ENCODE measurements at regions not wholly inside any gene's neighbourhood (a gene's known extent, or its start where the extent isn't known, plus 50 kb on each side); places are given as distances from the start of the nearest gene placed in this dataset.
"Not testable (repeated sequence)": the region's sequence is repeated elsewhere in the genome, so short reads cannot be mapped to it uniquely, and the experiment has no call there.

DNA sequence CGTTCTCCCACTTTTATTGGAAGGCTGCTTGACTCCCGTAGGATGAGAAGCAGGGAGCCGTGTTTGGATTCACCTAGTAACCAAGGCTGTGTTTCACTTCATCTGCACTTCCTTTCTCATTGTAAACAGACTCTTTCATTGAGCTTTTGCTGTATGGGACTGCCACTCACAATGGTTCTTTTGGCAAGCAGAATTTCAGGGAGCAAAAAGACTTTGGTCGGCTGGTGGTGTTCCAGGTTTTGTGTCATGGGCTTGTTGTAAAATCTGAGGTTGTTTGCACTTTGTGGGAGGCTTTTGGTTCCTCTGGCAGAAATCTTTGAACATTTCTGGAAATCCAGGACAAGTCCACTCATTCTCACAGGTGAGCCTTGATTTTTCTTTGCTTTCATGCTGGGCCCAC, 243.4 kb downstream of the TSPY10 start:
- H3K4me2 ChIP-seq; H2AFZ ChIP-seq; H3K4me3 ChIP-seq; H3K27ac ChIP-seq (ENCODE audit: low read depth); H3F3A ChIP-seq (replicated peaks; ENCODE audit: low read depth); H3K4me3 Mint-ChIP-seq; H3K4me1 ChIP-seq (ENCODE audit: insufficient read depth); DNase-seq (ENCODE audit: low spot score); H3K27ac Mint-ChIP-seq; H3K9me2 ChIP-seq (ENCODE audit: insufficient read depth); H4K20me1 ChIP-seq (replicated peaks; ENCODE audit: insufficient read depth); ATAC-seq; H3K27me3 Mint-ChIP-seq (ENCODE audit: insufficient read depth, low read depth, poor library complexity); H3K79me2 ChIP-seq (replicated peaks; ENCODE audit: insufficient read depth); H3K27me3 ChIP-seq (ENCODE audit: insufficient read depth); H3K36me3 ChIP-seq (ENCODE audit: insufficient read depth); H3K4me1 Mint-ChIP-seq; H3K9me3 Mint-ChIP-seq; H3K36me3 Mint-ChIP-seq (ENCODE audit: low read depth): not testable (repeated sequence)

DNA sequence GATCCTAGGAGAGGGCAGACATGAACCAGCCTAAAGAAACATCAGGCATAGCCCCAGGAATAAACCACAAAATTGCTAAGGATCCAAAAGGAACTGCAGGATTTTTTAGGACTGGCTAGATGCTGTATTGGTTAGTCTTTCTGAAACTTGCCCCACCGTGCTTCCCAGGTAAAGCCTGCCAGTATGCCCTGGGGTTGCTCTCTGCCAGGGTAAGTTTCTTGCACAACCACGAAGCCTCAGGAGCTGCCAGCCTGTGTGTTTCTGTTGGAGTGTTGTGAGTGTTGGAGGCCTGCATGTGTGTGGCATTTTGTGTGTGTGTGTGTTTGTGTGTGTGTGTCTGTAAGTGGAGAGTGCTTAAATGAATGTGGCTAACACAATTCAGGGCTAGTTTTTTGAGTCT, 244.4 kb downstream of the TSPY10 start:
- not testable (repeated sequence) for H3K4me2 ChIP-seq; H3K9me3 Mint-ChIP-seq; H3K36me3 ChIP-seq (ENCODE audit: insufficient read depth); H2AFZ ChIP-seq; H3K27ac ChIP-seq (ENCODE audit: low read depth); DNase-seq (ENCODE audit: low spot score); H3K36me3 Mint-ChIP-seq (ENCODE audit: low read depth); ATAC-seq; H3K27ac Mint-ChIP-seq; H3K27me3 Mint-ChIP-seq (ENCODE audit: insufficient read depth, low read depth, poor library complexity); H3K9me2 ChIP-seq (ENCODE audit: insufficient read depth); H3K79me2 ChIP-seq (replicated peaks; ENCODE audit: insufficient read depth); H3K4me1 ChIP-seq (ENCODE audit: insufficient read depth); H3K4me1 Mint-ChIP-seq; H3K4me3 Mint-ChIP-seq; H3K4me3 ChIP-seq; H3F3A ChIP-seq (replicated peaks; ENCODE audit: low read depth); H4K20me1 ChIP-seq (replicated peaks; ENCODE audit: insufficient read depth); H3K27me3 ChIP-seq (ENCODE audit: insufficient read depth)

DNA sequence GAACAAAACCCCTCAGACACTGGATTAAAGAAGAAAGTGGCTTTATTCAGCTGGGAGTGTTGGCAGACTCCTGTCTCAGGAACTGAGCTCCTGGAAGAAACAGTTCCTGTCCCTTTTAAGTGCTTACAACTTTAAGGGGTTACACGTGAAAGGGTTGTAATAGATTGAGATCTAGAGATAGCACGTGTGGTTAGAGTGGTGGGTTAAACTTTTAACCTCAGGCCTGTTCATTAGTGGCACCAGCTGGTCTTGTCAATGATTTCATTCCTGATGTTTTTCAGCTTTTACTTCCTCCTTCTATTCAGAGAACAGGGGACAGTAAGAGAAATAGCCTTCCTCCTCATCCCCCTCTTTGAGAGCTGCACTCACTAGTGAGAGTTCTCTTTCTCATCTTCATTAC, 247.1 kb downstream of the TSPY10 start:
- not testable (repeated sequence) for H3K36me3 ChIP-seq (ENCODE audit: insufficient read depth); H3K9me2 ChIP-seq (ENCODE audit: insufficient read depth); H3F3A ChIP-seq (replicated peaks; ENCODE audit: low read depth); ATAC-seq; H3K79me2 ChIP-seq (replicated peaks; ENCODE audit: insufficient read depth); H2AFZ ChIP-seq; H3K27me3 Mint-ChIP-seq (ENCODE audit: insufficient read depth, low read depth, poor library complexity); DNase-seq (ENCODE audit: low spot score); H3K4me1 ChIP-seq (ENCODE audit: insufficient read depth); H3K36me3 Mint-ChIP-seq (ENCODE audit: low read depth); H3K27ac ChIP-seq (ENCODE audit: low read depth); H3K27ac Mint-ChIP-seq; H3K27me3 ChIP-seq (ENCODE audit: insufficient read depth); H3K4me3 Mint-ChIP-seq; H4K20me1 ChIP-seq (replicated peaks; ENCODE audit: insufficient read depth); H3K4me2 ChIP-seq; H3K9me3 Mint-ChIP-seq; H3K4me1 Mint-ChIP-seq; H3K4me3 ChIP-seq

DNA sequence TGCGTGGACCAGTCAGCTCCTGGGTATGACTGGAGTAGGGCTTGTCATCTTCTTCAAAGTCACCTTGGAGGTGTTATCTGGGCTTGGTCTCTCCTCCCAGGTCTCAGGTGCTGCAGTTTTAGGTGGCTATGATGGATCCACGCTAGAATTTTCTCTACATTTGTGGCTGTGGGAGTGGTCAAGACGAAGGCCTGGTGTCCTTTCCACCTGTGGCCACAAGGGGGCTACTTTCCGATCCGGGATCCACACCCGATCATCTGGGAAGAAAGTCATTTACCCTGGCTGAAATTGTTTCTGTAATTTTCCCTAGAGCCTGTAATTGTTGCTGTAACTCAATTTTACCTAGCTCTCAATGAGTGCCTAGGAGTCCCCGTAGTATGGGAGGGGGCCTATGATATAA, 248.0 kb downstream of the TSPY10 start:
- H3K9me2 ChIP-seq (ENCODE audit: insufficient read depth); H3F3A ChIP-seq (replicated peaks; ENCODE audit: low read depth); H3K9me3 Mint-ChIP-seq; H3K27ac ChIP-seq (ENCODE audit: low read depth); H3K36me3 ChIP-seq (ENCODE audit: insufficient read depth); H3K4me3 ChIP-seq; H3K4me2 ChIP-seq; H3K27me3 ChIP-seq (ENCODE audit: insufficient read depth); H3K4me1 ChIP-seq (ENCODE audit: insufficient read depth); H3K79me2 ChIP-seq (replicated peaks; ENCODE audit: insufficient read depth); H3K27ac Mint-ChIP-seq; H2AFZ ChIP-seq; H4K20me1 ChIP-seq (replicated peaks; ENCODE audit: insufficient read depth); DNase-seq (ENCODE audit: low spot score); ATAC-seq; H3K4me3 Mint-ChIP-seq; H3K27me3 Mint-ChIP-seq (ENCODE audit: insufficient read depth, low read depth, poor library complexity); H3K36me3 Mint-ChIP-seq (ENCODE audit: low read depth); H3K4me1 Mint-ChIP-seq: not testable (repeated sequence)

DNA sequence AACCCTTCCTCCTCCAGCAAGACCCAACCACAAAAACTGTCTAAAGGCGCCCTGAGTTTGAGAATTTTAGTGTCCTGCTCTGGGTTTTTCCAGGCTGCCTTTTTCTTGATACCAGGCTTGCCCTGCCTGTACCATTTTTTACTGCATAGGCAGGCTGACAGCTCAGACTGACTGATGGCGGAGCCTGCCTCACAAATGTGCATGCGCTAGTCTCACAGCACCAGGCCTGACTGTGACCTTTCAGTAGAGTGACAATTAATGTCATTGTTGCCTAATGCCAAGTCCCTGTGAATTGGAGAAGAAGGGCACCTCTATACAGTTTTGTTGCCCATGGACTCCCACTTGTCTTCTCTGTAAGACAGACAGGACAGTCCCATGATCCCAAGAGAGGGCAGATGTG, 253.9 kb downstream of the TSPY10 start:
- H3K27me3 ChIP-seq (ENCODE audit: insufficient read depth); H3K36me3 ChIP-seq (ENCODE audit: insufficient read depth); H3K4me3 Mint-ChIP-seq; H4K20me1 ChIP-seq (replicated peaks; ENCODE audit: insufficient read depth); H3K4me3 ChIP-seq; H3K4me1 Mint-ChIP-seq; H2AFZ ChIP-seq; H3K27ac ChIP-seq (ENCODE audit: low read depth); H3K4me2 ChIP-seq; H3K79me2 ChIP-seq (replicated peaks; ENCODE audit: insufficient read depth); H3K36me3 Mint-ChIP-seq (ENCODE audit: low read depth); H3K9me2 ChIP-seq (ENCODE audit: insufficient read depth); H3K9me3 Mint-ChIP-seq; H3F3A ChIP-seq (replicated peaks; ENCODE audit: low read depth); DNase-seq (ENCODE audit: low spot score); H3K4me1 ChIP-seq (ENCODE audit: insufficient read depth); ATAC-seq; H3K27ac Mint-ChIP-seq; H3K27me3 Mint-ChIP-seq (ENCODE audit: insufficient read depth, low read depth, poor library complexity): not testable (repeated sequence)

DNA sequence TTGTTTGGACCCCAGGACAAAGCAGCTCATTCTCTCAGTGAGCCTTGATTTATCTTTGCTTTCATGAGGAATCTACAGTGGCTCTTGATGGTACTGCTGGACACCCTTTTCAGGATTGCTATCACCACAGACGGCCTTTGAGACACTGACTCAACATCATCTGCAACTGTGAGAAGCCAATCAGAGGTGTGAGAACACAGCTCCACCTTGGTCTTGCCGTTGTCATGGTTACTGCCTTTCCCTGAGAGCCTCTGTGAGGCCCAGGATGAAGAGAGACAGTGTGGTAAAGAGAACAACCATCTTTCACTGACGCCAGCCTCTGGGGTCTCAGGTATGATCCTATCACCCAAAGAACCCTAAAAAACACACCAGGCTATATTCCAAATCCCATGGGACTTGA, 270.2 kb downstream of the TSPY10 start:
- H4K20me1 ChIP-seq (replicated peaks; ENCODE audit: insufficient read depth); H3K27me3 Mint-ChIP-seq (ENCODE audit: insufficient read depth, low read depth, poor library complexity); H3K36me3 Mint-ChIP-seq (ENCODE audit: low read depth); H3K9me2 ChIP-seq (ENCODE audit: insufficient read depth); H3K4me2 ChIP-seq; H3K27me3 ChIP-seq (ENCODE audit: insufficient read depth); H3K36me3 ChIP-seq (ENCODE audit: insufficient read depth); H3F3A ChIP-seq (replicated peaks; ENCODE audit: low read depth); DNase-seq (ENCODE audit: low spot score); H3K27ac Mint-ChIP-seq; H3K4me1 Mint-ChIP-seq; ATAC-seq; H3K4me1 ChIP-seq (ENCODE audit: insufficient read depth); H2AFZ ChIP-seq; H3K79me2 ChIP-seq (replicated peaks; ENCODE audit: insufficient read depth); H3K4me3 ChIP-seq; H3K9me3 Mint-ChIP-seq; H3K4me3 Mint-ChIP-seq; H3K27ac ChIP-seq (ENCODE audit: low read depth): not testable (repeated sequence)
